ENCODE measurements at regions not wholly inside any gene's neighbourhood (a gene's known extent, or its start where the extent isn't known, plus 50 kb on each side); places are given as distances from the start of the nearest gene placed in this dataset.

DNA sequence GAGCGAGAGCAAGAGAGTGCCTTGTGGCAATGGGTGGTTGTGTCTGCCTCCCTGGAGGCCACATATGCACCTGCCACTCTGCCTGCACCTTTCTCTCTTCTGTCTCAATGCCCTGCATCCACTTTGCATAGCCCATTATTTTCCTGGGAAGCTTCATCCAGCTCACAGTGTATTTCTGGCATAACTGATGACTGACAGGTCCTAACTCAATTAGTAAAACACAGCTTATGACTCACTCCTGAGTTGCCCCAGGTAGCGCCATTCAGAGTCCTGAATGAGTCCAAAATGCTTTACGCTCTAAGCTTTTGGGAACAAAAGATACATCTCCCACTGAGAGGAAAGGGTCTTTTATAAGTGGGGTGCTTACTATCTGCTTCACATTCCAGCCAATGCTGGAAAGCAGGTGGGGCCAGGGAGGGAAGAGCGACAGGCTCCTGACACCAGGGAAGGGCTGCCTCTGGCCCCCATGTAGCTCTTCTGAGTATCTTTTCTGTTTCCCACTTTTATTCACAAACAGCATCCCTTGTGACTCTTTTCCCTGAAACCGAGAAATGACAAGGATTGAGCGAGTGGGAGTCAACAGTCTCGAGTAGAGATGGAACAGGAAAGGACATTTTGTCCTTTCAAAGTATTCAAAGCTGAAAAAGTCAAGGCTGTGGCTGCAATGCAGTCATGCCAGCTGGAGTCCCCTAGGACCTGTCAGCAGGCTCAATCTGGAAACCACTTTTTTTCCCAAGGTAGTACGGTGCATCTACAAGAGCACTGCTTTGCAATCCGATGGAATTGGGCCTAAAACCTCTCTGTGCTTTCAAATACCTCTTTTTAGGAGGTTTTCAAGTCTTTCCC is 479.3 kb upstream of the PODXL start:
- no peak for TF ChIP-seq CTCF (IDR thresholded peaks at IDR 0.05; ENCODE audit: insufficient read depth, low read depth, low read length)
- Histone ChIP-seq H3K9ac (ENCODE audit: low read length) (no peak overlapping the region), H3K79me2 (ENCODE audit: insufficient read depth, low read length) (no peaks in the 10 kb centered on the region), H3K4me3 (ENCODE audit: insufficient read depth, low read depth, low read length) (no peak overlapping the region), H4K20me1 (ENCODE audit: insufficient read depth, low read length) (no peaks in the 10 kb centered on the region), H3K4me1 (ENCODE audit: insufficient read depth, low read length) (peaks cover under 1% of the 10 kb centered on the region), H3K27ac (ENCODE audit: low read depth, low read length) (no peak overlapping the region), H3K9me3 (ENCODE audit: insufficient read depth, low read depth, low read length) (no peaks in the 10 kb centered on the region), H3K27me3 (ENCODE audit: insufficient read depth, low read length) (no peaks in the 10 kb centered on the region), H2AFZ (ENCODE audit: low read depth, low read length) (no peak overlapping the region), H3K36me3 (ENCODE audit: insufficient read depth, low read length) (no peaks in the 10 kb centered on the region), H3K4me2 (ENCODE audit: low read length) (no peak overlapping the region)
- Mint-ChIP-seq H3K4me1 (ENCODE audit: low read depth, unreplicated experiment) (peaks cover 5% of the 10 kb centered on the region), H3K9me3 (ENCODE audit: unreplicated experiment) (no peaks in the 10 kb centered on the region), H3K4me3 (ENCODE audit: unreplicated experiment) (no peak overlapping the region), H3K36me3 (ENCODE audit: low read depth, unreplicated experiment) (no peaks in the 10 kb centered on the region), H3K27me3 (ENCODE audit: low read depth, unreplicated experiment) (peaks cover 5% of the 10 kb centered on the region), H3K27ac (ENCODE audit: unreplicated experiment) (no peak overlapping the region)
- DNase-seq (ENCODE audit: low read depth) (no peak), FAIRE-seq (no peak)

DNA sequence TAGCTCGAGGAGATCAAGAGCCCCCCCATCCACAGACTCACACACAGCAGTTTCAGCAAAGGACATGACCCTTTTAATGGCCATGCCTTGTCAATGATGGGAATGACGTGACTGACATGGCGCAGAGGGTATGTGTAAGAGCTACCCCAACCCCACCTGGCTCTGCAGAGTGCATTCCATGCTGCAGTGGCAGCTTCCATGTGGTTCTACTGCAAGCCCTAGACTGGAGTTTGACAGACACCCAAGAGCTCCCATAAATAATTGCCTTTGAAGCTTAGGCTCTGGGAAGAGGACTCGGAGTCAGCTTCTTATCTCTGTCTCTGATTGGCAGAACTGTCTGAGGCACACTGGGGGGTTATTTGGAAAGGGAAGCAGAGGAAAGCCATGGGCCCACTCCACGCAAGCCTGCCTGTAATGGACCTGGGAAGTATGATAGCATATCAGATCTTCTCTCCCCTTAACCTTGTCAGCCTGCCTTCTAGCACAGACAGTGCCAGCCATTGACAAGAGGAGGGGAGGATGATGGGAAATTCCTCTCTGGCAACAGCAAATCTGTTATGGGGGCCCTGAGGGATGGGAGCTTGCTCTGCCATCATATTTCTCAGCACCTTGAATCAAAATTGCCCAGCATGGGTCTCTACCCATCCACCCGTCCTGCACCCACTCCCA is 478.5 kb upstream of the PODXL start:
- no peaks in the 10 kb centered on the region for H3K36me3 Mint-ChIP-seq (ENCODE audit: low read depth, unreplicated experiment)
- H3K27me3 ChIP-seq (ENCODE audit: insufficient read depth, low read length): no peaks in the 10 kb centered on the region
- no peaks in the 10 kb centered on the region for H4K20me1 ChIP-seq (ENCODE audit: insufficient read depth, low read length)
- TF ChIP-seq CTCF (IDR thresholded peaks at IDR 0.05; ENCODE audit: insufficient read depth, low read depth, low read length) (no peak), EZH2 (IDR thresholded peaks at IDR 0.05; ENCODE audit: insufficient read depth, low read length) (no peak)
- no peak overlapping the region for H3K9ac ChIP-seq (ENCODE audit: low read length)
- H3K4me2 ChIP-seq (ENCODE audit: low read length): no peak overlapping the region
- H3K36me3 ChIP-seq (ENCODE audit: insufficient read depth, low read length): no peaks in the 10 kb centered on the region
- no peak overlapping the region for H3K27ac Mint-ChIP-seq (ENCODE audit: unreplicated experiment)
- no peak for DNase-seq (ENCODE audit: low read depth)
- H3K27me3 Mint-ChIP-seq (ENCODE audit: low read depth, unreplicated experiment): peaks cover 10% of the 10 kb centered on the region
- H3K9me3 ChIP-seq (ENCODE audit: insufficient read depth, low read depth, low read length): no peaks in the 10 kb centered on the region
- peaks cover 5% of the 10 kb centered on the region for H3K4me1 Mint-ChIP-seq (ENCODE audit: low read depth, unreplicated experiment)
- H3K79me2 ChIP-seq (ENCODE audit: insufficient read depth, low read length): no peaks in the 10 kb centered on the region
- H3K27ac ChIP-seq (ENCODE audit: low read depth, low read length): no peak overlapping the region
- H3K4me1 ChIP-seq (ENCODE audit: insufficient read depth, low read length): peaks cover 3% of the 10 kb centered on the region
- H3K4me3 ChIP-seq (ENCODE audit: insufficient read depth, low read depth, low read length): no peak overlapping the region
- H2AFZ ChIP-seq (ENCODE audit: low read depth, low read length): no peak overlapping the region
- no peaks in the 10 kb centered on the region for H3K9me3 Mint-ChIP-seq (ENCODE audit: unreplicated experiment)
- FAIRE-seq: no peak
- H3K4me3 Mint-ChIP-seq (ENCODE audit: unreplicated experiment): no peak overlapping the region

DNA sequence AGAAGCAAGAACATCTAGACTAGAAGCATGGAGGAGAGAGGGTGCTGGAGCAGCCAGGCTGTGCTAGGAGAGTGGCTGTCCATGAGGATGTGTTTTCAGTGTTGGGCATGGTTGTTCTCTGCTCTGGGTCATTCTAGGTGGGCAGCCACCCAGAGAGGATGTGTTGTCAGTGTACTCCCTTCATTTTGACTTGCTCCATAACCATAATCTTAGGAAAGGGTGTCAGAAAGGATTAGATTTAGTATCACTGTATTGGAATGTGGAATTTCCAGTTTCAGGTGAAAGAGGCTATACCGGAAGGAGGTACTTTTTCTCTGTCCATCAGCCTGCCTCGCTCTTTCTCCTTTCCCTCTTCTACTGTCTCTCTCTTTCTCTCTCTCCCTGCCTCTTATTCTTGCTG is 474.5 kb upstream of the PODXL start:
- Histone ChIP-seq H3K27me3 (ENCODE audit: insufficient read depth, low read length) (no peaks in the 10 kb centered on the region), H4K20me1 (ENCODE audit: insufficient read depth, low read length) (no peaks in the 10 kb centered on the region), H3K36me3 (ENCODE audit: insufficient read depth, low read length) (no peaks in the 10 kb centered on the region), H3K4me1 (ENCODE audit: insufficient read depth, low read length) (peaks cover 3% of the 10 kb centered on the region), H3K9ac (ENCODE audit: low read length) (no peak overlapping the region), H3K27ac (ENCODE audit: low read depth, low read length) (no peak overlapping the region), H3K4me2 (ENCODE audit: low read length) (no peak overlapping the region), H3K79me2 (ENCODE audit: insufficient read depth, low read length) (no peaks in the 10 kb centered on the region), H3K9me3 (ENCODE audit: insufficient read depth, low read depth, low read length) (no peaks in the 10 kb centered on the region), H3K4me3 (ENCODE audit: insufficient read depth, low read depth, low read length) (no peak overlapping the region), H2AFZ (ENCODE audit: low read depth, low read length) (no peak overlapping the region)
- no peak for TF ChIP-seq CTCF (IDR thresholded peaks at IDR 0.05; ENCODE audit: insufficient read depth, low read depth, low read length)
- TF ChIP-seq EZH2 (IDR thresholded peaks at IDR 0.05; ENCODE audit: insufficient read depth, low read length): no peak
- Mint-ChIP-seq H3K4me1 (ENCODE audit: low read depth, unreplicated experiment) (peaks cover 5% of the 10 kb centered on the region), H3K4me3 (ENCODE audit: unreplicated experiment) (no peak overlapping the region), H3K9me3 (ENCODE audit: unreplicated experiment) (no peaks in the 10 kb centered on the region), H3K27ac (ENCODE audit: unreplicated experiment) (no peak overlapping the region), H3K36me3 (ENCODE audit: low read depth, unreplicated experiment) (no peaks in the 10 kb centered on the region), H3K27me3 (ENCODE audit: low read depth, unreplicated experiment) (peaks cover 8% of the 10 kb centered on the region)
- FAIRE-seq: no peak
- DNase-seq (ENCODE audit: low read depth): no peak

Data from astrocyte (in vitro differentiated cells and primary cell).